Panc1 (cell line): ENCODE measurements at regions not wholly inside any gene's neighbourhood (a gene's known extent, or its start where the extent isn't known, plus 50 kb on each side); places are given as distances from the start of the nearest gene placed in this dataset.

Experiments used
- ATAC-seq: fragments of 200-7000 bp; cut with Tn5 transposase; 2 replicates; pipeline ENCODE4 v1.9.1; 2020; ENCODE audit warnings: mild to moderate bottlenecking, moderate library complexity
- BruUV-seq: library from RNA; stranded (reverse); fragments of 400-500 nt; replicated peaks from 2 replicates; lab custom pipeline; 2021; lab: Mats Ljungman, UMichigan
- CTCF ChIA-PET: fragments of 300-600 bp; sonication (Branson Sonifier 250); formaldehyde crosslinking; loops from one replicate; lab custom pipeline; 2022; ENCODE audit warnings: antibody characterized with exemption; lab: Charles Lee
- POLR2A ChIA-PET: fragments of 300-600 bp; sonication (Branson Sonifier 250); formaldehyde crosslinking; loops from one replicate; lab custom pipeline; 2022; ENCODE audit warnings: antibody characterized with exemption; lab: Charles Lee
- DNase-seq: peaks from one replicate; pipeline ENCODE4 v3.0.0-alpha.2; 2010; ENCODE audit warnings: low read depth, low spot score
- H3K27ac ChIP-seq: 2 replicates; pipeline ENCODE4 v1.5.1; 2011; ENCODE audit warnings: mild to moderate bottlenecking, low read length, inconsistent platforms
- H3K27me3 ChIP-seq: fragments of 200-500 bp; sonication (Bioruptor generic); 2 replicates; pipeline ENCODE4 v1.6.0; 2014; ENCODE audit warnings: low read length, inconsistent platforms; ENCODE audit not compliant: control insufficient read depth, insufficient read depth
- H3K36me3 ChIP-seq: fragments of 200-500 bp; sonication (Bioruptor generic); 2 replicates; pipeline ENCODE4 v1.5.1; 2014; ENCODE audit warnings: inconsistent platforms, mild to moderate bottlenecking, low read length, moderate library complexity; ENCODE audit not compliant: control insufficient read depth, insufficient read depth
- H3K4me1 ChIP-seq: 2 replicates; pipeline ENCODE4 v1.5.1; 2011; ENCODE audit warnings: inconsistent platforms, mild to moderate bottlenecking, low read length, moderate library complexity; ENCODE audit not compliant: control insufficient read depth, insufficient read depth
- H3K4me3 ChIP-seq, 2 experiments: 2 replicates each; pipeline ENCODE4 v1.5.1; 2011 to 2012; ENCODE audit warnings: low read depth in 2 of 2, low read length in 2 of 2, mild to moderate bottlenecking in 2 of 2, inconsistent platforms in 1 of 2, moderate library complexity in 1 of 2
- H3K9me3 ChIP-seq: fragments of 200-500 bp; sonication (Bioruptor generic); 2 replicates; pipeline ENCODE4 v1.5.1; 2014; ENCODE audit warnings: low read depth, mild to moderate bottlenecking, inconsistent platforms, low read length, moderate library complexity; ENCODE audit not compliant: control insufficient read depth, insufficient read depth
- POLR2AphosphoS5 ChIP-seq: IDR thresholded peaks from 2 replicates; pipeline ENCODE4 v1.6.1; 2012; ENCODE audit warnings: mild to moderate bottlenecking, low read depth, low read length, moderate library complexity
- SIN3A ChIP-seq: IDR thresholded peaks from 2 replicates; pipeline ENCODE4 v1.6.1; 2012; ENCODE audit warnings: low read depth, mild to moderate bottlenecking, low read length, moderate library complexity, borderline replicate concordance; ENCODE audit not compliant: insufficient read depth
- in situ Hi-C: cut with HindIII; loops from 2 replicates; pipeline ENCODE4 v1.10.0; 2016; ENCODE audit warnings: low sequenced_read_pairs, low pct_unique_long_range_greater_than_20kb
- intact Hi-C: fragments of 100-400 bp; cut with micrococcal nuclease; formaldehyde crosslinking; loops from one replicate; pipeline ENCODE4 v1.10.0; 2022; ENCODE audit not compliant: unreplicated experiment
- TF ChIP-seq, protein P1 (sequence below), 2 experiments: IDR thresholded peaks; 2 replicates each; pipeline ENCODE4 v1.6.1; 2011 to 2012; ENCODE audit warnings: low read depth in 2 of 2, control low read depth in 1 of 2, low read length in 1 of 2, mild to moderate bottlenecking in 1 of 2, moderate library complexity in 1 of 2; ENCODE audit not compliant: insufficient read depth in 1 of 2
- TF ChIP-seq, protein P2 (sequence below): fragments of 450-650 bp; IDR thresholded peaks from 2 replicates; pipeline ENCODE4 v1.5.1; 2017; ENCODE audit warnings: mild to moderate bottlenecking

DNA sequence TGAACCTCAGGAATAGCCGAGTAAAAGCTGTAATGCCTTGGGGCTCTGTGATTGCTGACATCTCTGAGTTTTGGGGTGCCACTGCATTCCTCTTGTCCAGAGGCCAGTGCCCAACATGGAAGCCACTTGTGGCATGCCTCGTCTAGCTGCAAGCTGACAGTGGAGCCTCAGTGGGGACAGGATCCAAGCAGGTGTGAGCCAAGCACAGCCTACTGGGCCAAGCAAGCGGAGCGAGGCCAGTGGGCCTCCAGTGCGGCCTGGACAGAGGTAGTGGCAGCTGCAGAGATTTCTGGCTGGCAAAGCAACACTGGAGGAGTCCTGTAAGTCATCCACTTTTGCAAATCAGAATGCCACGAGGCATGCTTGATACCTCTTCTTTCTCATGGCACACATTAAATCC, 1038.2 kb upstream of the CNTN5 start:
- ATAC-seq (no peak), DNase-seq (no peak)
- H3K36me3 ChIP-seq = no peaks in the 10 kb centered on the region
- no peaks in the 10 kb centered on the region for H3K4me1 ChIP-seq
- POLR2A ChIA-PET = no interaction called here
- intact Hi-C loops = no loop called here
- H3K27me3 ChIP-seq = no peaks in the 10 kb centered on the region
- no peaks in the 10 kb centered on the region for H3K9me3 ChIP-seq
- BruUV-seq = no TSS peak
- TF ChIP-seq, protein P1, sequence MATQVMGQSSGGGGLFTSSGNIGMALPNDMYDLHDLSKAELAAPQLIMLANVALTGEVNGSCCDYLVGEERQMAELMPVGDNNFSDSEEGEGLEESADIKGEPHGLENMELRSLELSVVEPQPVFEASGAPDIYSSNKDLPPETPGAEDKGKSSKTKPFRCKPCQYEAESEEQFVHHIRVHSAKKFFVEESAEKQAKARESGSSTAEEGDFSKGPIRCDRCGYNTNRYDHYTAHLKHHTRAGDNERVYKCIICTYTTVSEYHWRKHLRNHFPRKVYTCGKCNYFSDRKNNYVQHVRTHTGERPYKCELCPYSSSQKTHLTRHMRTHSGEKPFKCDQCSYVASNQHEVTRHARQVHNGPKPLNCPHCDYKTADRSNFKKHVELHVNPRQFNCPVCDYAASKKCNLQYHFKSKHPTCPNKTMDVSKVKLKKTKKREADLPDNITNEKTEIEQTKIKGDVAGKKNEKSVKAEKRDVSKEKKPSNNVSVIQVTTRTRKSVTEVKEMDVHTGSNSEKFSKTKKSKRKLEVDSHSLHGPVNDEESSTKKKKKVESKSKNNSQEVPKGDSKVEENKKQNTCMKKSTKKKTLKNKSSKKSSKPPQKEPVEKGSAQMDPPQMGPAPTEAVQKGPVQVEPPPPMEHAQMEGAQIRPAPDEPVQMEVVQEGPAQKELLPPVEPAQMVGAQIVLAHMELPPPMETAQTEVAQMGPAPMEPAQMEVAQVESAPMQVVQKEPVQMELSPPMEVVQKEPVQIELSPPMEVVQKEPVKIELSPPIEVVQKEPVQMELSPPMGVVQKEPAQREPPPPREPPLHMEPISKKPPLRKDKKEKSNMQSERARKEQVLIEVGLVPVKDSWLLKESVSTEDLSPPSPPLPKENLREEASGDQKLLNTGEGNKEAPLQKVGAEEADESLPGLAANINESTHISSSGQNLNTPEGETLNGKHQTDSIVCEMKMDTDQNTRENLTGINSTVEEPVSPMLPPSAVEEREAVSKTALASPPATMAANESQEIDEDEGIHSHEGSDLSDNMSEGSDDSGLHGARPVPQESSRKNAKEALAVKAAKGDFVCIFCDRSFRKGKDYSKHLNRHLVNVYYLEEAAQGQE (IDR thresholded peaks at IDR 0.05; ENCODE audit: insufficient read depth in 1 of 2, low read depth in 2 of 2, low read length in 1 of 2) = no peak
- H3K27ac ChIP-seq = no peak overlapping the region
- in situ Hi-C loops = no loop called here
- H3K4me3 ChIP-seq = no peak overlapping the region
- CTCF ChIA-PET = no interaction called here

DNA sequence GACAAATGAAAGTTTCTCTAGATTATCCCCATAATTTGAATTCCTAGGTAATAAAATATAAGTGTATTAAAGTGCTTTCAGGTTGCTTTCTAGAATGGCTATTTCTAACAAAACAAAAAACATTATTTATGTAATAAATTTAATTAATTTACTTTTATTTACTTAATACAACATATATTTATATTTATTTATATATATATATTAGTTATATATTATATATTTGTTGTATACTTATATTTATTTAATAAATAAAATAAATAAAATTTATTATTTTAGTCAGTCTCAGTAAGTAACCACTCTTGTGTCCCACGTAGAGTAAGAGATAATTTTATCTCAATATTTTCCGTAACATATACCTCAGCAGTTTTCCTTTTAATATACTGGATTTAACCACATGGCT, 1031.6 kb upstream of the CNTN5 start:
- POLR2A ChIA-PET = no interaction called here
- BruUV-seq = no TSS peak
- in situ Hi-C loops = no loop called here

More for the DNA sequence above, 1031.6 kb upstream of the CNTN5 start:
- TF ChIP-seq, protein P1 (IDR thresholded peaks at IDR 0.05; ENCODE audit: insufficient read depth in 1 of 2, low read depth in 2 of 2, low read length in 1 of 2) = no peak
- no peak for TF ChIP-seq SIN3A
- TF ChIP-seq, protein P2, sequence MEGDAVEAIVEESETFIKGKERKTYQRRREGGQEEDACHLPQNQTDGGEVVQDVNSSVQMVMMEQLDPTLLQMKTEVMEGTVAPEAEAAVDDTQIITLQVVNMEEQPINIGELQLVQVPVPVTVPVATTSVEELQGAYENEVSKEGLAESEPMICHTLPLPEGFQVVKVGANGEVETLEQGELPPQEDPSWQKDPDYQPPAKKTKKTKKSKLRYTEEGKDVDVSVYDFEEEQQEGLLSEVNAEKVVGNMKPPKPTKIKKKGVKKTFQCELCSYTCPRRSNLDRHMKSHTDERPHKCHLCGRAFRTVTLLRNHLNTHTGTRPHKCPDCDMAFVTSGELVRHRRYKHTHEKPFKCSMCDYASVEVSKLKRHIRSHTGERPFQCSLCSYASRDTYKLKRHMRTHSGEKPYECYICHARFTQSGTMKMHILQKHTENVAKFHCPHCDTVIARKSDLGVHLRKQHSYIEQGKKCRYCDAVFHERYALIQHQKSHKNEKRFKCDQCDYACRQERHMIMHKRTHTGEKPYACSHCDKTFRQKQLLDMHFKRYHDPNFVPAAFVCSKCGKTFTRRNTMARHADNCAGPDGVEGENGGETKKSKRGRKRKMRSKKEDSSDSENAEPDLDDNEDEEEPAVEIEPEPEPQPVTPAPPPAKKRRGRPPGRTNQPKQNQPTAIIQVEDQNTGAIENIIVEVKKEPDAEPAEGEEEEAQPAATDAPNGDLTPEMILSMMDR = no peak
- TF ChIP-seq POLR2AphosphoS5 = no peak
- Histone ChIP-seq H3K36me3 (no peaks in the 10 kb centered on the region), H3K27ac (no peak overlapping the region), H3K4me1 (no peaks in the 10 kb centered on the region), H3K9me3 (0 out of 2 replicates have a peak, but pooled peaks cover 2% of the 10 kb centered on the region), H3K27me3 (no peaks in the 10 kb centered on the region), H3K4me3 (no peak overlapping the region)
- intact Hi-C loops = no loop called here
- ATAC-seq = no peak
- CTCF ChIA-PET = no interaction called here
- DNase-seq = no peak
